ENCODE measurements at regions not wholly inside any gene's neighbourhood (a gene's known extent, or its start where the extent isn't known, plus 50 kb on each side); places are given as distances from the start of the nearest gene placed in this dataset.

DNA sequence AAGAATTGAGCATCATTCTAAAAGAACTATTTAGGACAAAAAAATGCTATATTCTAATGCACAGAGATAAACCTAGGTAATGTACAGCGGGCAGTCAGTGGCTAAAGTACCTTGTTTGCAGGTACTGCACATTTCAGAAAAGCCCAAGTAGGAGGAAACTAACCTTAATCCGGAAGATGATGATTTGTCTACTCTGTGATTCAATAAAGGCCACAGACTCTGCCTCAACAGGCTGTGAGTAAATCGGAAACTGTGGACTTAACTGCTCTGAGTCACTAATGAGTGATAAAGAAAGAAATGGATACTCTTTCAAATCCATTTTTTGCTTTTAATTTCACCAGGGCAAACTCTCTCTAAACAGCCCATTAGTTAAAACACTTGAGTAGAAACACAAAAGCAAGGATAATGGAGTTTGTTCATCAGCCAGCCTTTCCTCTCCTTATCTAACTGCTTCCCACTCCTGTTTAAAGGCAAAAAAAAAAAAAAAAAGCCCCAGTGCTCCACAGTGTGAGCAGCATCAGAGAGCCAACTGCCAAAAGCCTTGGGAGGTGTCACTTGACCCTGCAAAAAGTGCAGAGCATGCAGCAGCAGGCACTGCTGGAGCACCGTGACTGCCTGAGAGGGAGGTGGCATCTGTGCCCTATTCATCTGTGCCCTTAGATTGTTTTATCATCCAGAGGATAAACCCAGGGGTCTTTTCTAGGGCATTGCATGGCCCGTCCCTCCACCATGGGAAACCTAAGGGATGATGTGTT, 187.7 kb downstream of the SATB1 start (continued):
- TF ChIP-seq, protein P1, sequence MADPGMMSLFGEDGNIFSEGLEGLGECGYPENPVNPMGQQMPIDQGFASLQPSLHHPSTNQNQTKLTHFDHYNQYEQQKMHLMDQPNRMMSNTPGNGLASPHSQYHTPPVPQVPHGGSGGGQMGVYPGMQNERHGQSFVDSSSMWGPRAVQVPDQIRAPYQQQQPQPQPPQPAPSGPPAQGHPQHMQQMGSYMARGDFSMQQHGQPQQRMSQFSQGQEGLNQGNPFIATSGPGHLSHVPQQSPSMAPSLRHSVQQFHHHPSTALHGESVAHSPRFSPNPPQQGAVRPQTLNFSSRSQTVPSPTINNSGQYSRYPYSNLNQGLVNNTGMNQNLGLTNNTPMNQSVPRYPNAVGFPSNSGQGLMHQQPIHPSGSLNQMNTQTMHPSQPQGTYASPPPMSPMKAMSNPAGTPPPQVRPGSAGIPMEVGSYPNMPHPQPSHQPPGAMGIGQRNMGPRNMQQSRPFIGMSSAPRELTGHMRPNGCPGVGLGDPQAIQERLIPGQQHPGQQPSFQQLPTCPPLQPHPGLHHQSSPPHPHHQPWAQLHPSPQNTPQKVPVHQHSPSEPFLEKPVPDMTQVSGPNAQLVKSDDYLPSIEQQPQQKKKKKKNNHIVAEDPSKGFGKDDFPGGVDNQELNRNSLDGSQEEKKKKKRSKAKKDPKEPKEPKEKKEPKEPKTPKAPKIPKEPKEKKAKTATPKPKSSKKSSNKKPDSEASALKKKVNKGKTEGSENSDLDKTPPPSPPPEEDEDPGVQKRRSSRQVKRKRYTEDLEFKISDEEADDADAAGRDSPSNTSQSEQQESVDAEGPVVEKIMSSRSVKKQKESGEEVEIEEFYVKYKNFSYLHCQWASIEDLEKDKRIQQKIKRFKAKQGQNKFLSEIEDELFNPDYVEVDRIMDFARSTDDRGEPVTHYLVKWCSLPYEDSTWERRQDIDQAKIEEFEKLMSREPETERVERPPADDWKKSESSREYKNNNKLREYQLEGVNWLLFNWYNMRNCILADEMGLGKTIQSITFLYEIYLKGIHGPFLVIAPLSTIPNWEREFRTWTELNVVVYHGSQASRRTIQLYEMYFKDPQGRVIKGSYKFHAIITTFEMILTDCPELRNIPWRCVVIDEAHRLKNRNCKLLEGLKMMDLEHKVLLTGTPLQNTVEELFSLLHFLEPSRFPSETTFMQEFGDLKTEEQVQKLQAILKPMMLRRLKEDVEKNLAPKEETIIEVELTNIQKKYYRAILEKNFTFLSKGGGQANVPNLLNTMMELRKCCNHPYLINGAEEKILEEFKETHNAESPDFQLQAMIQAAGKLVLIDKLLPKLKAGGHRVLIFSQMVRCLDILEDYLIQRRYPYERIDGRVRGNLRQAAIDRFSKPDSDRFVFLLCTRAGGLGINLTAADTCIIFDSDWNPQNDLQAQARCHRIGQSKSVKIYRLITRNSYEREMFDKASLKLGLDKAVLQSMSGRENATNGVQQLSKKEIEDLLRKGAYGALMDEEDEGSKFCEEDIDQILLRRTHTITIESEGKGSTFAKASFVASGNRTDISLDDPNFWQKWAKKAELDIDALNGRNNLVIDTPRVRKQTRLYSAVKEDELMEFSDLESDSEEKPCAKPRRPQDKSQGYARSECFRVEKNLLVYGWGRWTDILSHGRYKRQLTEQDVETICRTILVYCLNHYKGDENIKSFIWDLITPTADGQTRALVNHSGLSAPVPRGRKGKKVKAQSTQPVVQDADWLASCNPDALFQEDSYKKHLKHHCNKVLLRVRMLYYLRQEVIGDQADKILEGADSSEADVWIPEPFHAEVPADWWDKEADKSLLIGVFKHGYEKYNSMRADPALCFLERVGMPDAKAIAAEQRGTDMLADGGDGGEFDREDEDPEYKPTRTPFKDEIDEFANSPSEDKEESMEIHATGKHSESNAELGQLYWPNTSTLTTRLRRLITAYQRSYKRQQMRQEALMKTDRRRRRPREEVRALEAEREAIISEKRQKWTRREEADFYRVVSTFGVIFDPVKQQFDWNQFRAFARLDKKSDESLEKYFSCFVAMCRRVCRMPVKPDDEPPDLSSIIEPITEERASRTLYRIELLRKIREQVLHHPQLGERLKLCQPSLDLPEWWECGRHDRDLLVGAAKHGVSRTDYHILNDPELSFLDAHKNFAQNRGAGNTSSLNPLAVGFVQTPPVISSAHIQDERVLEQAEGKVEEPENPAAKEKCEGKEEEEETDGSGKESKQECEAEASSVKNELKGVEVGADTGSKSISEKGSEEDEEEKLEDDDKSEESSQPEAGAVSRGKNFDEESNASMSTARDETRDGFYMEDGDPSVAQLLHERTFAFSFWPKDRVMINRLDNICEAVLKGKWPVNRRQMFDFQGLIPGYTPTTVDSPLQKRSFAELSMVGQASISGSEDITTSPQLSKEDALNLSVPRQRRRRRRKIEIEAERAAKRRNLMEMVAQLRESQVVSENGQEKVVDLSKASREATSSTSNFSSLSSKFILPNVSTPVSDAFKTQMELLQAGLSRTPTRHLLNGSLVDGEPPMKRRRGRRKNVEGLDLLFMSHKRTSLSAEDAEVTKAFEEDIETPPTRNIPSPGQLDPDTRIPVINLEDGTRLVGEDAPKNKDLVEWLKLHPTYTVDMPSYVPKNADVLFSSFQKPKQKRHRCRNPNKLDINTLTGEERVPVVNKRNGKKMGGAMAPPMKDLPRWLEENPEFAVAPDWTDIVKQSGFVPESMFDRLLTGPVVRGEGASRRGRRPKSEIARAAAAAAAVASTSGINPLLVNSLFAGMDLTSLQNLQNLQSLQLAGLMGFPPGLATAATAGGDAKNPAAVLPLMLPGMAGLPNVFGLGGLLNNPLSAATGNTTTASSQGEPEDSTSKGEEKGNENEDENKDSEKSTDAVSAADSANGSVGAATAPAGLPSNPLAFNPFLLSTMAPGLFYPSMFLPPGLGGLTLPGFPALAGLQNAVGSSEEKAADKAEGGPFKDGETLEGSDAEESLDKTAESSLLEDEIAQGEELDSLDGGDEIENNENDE (IDR thresholded peaks at IDR 0.05; ENCODE audit: insufficient replicate concordance, low read length), result no peak
- TF ChIP-seq BACH1 (IDR thresholded peaks at IDR 0.05; ENCODE audit: low read length) (no peak), SP2 (IDR thresholded peaks at IDR 0.05; ENCODE audit: low read length) (no peak), CHD1 (IDR thresholded peaks at IDR 0.05; ENCODE audit: low read depth, low read length) (no peak), SAP30 (IDR thresholded peaks at IDR 0.05; ENCODE audit: insufficient read depth, insufficient replicate concordance, low read length) (no peak), TBP (IDR thresholded peaks at IDR 0.05; ENCODE audit: low read depth, low read length) (no peak), SP4 (IDR thresholded peaks at IDR 0.05; ENCODE audit: low read length) (no peak), BRCA1 (IDR thresholded peaks at IDR 0.05; ENCODE audit: low read depth, low read length) (no peak)
- TF ChIP-seq, protein P2, sequence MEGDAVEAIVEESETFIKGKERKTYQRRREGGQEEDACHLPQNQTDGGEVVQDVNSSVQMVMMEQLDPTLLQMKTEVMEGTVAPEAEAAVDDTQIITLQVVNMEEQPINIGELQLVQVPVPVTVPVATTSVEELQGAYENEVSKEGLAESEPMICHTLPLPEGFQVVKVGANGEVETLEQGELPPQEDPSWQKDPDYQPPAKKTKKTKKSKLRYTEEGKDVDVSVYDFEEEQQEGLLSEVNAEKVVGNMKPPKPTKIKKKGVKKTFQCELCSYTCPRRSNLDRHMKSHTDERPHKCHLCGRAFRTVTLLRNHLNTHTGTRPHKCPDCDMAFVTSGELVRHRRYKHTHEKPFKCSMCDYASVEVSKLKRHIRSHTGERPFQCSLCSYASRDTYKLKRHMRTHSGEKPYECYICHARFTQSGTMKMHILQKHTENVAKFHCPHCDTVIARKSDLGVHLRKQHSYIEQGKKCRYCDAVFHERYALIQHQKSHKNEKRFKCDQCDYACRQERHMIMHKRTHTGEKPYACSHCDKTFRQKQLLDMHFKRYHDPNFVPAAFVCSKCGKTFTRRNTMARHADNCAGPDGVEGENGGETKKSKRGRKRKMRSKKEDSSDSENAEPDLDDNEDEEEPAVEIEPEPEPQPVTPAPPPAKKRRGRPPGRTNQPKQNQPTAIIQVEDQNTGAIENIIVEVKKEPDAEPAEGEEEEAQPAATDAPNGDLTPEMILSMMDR (IDR thresholded peaks at IDR 0.05; ENCODE audit: control extremely low read depth in 1 of 3, insufficient read depth in 1 of 3, low read depth in 1 of 3, low read length in 3 of 3), result no peak

All from H1 (cell line).